OCI-LY7 (cell line): ENCODE measurements at regions not wholly inside any gene's neighbourhood (a gene's known extent, or its start where the extent isn't known, plus 50 kb on each side); places are given as distances from the start of the nearest gene placed in this dataset.
A peak's percentile ranks its signal among the peaks of the same experiment; 100 is the strongest.

Source experiments
- BruUV-seq: library from RNA; stranded (reverse); fragments of 400-500 nt; replicated peaks from 2 replicates; lab custom pipeline; 2021; lab: Mats Ljungman, UMichigan
- CTCF ChIA-PET: fragments of 300-600 bp; sonication (Branson Sonifier 250); formaldehyde crosslinking; loops from one replicate; lab custom pipeline; 2022; ENCODE audit warnings: antibody characterized with exemption; ENCODE audit not compliant: unreplicated experiment; lab: Charles Lee
- POLR2A ChIA-PET: fragments of 300-600 bp; sonication (Branson Sonifier 250); formaldehyde crosslinking; loops from one replicate; lab custom pipeline; 2022; ENCODE audit warnings: antibody characterized with exemption; lab: Charles Lee
- DNase-seq: peaks from one replicate; pipeline ENCODE4 v3.0.0-alpha.2; 2015; ENCODE audit warnings: low spot score
- H2AFZ ChIP-seq: fragments of 200-600 bp; sonication (generic), shearing (Covaris generic); 2 replicates; pipeline ENCODE4 v1.6.1; 2014; ENCODE audit warnings: mild to moderate bottlenecking, antibody characterized with exemption, low read length, moderate library complexity
- H3K27ac ChIP-seq: fragments of 200-600 bp; sonication (generic); 2 replicates; pipeline ENCODE4 v1.5.1; 2014; ENCODE audit warnings: mixed run types, low read depth, mild to moderate bottlenecking, moderate library complexity, low read length, inconsistent platforms; ENCODE audit not compliant: poor library complexity, severe bottlenecking
- H3K36me3 ChIP-seq: fragments of 200-600 bp; sonication (generic); 2 replicates; pipeline ENCODE4 v1.6.1; 2014; ENCODE audit warnings: mild to moderate bottlenecking, antibody characterized with exemption, low read length, moderate library complexity, mixed read lengths; ENCODE audit not compliant: insufficient read depth
- H3K4me1 ChIP-seq: fragments of 200-600 bp; sonication (generic); 2 replicates; pipeline ENCODE4 v1.5.1; 2014; ENCODE audit warnings: mild to moderate bottlenecking, low read length; ENCODE audit not compliant: insufficient read depth, poor library complexity, severe bottlenecking
- H3K4me2 ChIP-seq: fragments of 200-600 bp; sonication (generic); 2 replicates; pipeline ENCODE4 v1.6.1; 2014; ENCODE audit warnings: mild to moderate bottlenecking, low read length
- H3K4me3 ChIP-seq: fragments of 200-600 bp; sonication (generic); 2 replicates; pipeline ENCODE4 v1.5.1; 2014; ENCODE audit warnings: mild to moderate bottlenecking, low read depth, low read length; ENCODE audit not compliant: poor library complexity, severe bottlenecking
- H3K79me2 ChIP-seq: fragments of 200-600 bp; sonication (generic); 2 replicates; pipeline ENCODE4 v1.6.1; 2016; ENCODE audit warnings: low read depth, mild to moderate bottlenecking, low read length, moderate library complexity, mixed read lengths; ENCODE audit not compliant: insufficient read depth
- H3K9me2 ChIP-seq: fragments of 200-600 bp; sonication (generic); 2 replicates; pipeline ENCODE4 v1.6.1; 2016; ENCODE audit warnings: mild to moderate bottlenecking, low read length, mixed read lengths; ENCODE audit not compliant: insufficient read depth
- H3K9me3 ChIP-seq: fragments of 200-600 bp; sonication (generic); 2 replicates; pipeline ENCODE4 v1.6.1; 2014; ENCODE audit warnings: mild to moderate bottlenecking, mixed run types, low read length, mixed read lengths
- H4K20me1 ChIP-seq: fragments of 200-600 bp; sonication (generic); 2 replicates; pipeline ENCODE4 v1.6.1; 2014; ENCODE audit warnings: mild to moderate bottlenecking, antibody characterized with exemption, low read length, moderate library complexity, mixed read lengths; ENCODE audit not compliant: insufficient read depth
- CTCF ChIP-seq: fragments of 200-600 bp; sonication (generic); conservative IDR thresholded peaks from 2 replicates; pipeline ENCODE4 v1.5.1; 2014; ENCODE audit warnings: mild to moderate bottlenecking, antibody characterized with exemption, low read length, moderate library complexity, mixed read lengths
- EZH2phosphoT487 ChIP-seq: fragments of 200-600 bp; sonication (generic); IDR thresholded peaks from 2 replicates; pipeline ENCODE4 v1.6.1; 2018; ENCODE audit warnings: low read depth, borderline replicate concordance, mild to moderate bottlenecking, mixed run types, antibody characterized with exemption, low read length, moderate library complexity, mixed read lengths
- intact Hi-C: fragments of 100-400 bp; cut with micrococcal nuclease; formaldehyde crosslinking; loops from one replicate; pipeline ENCODE4 v1.10.0; 2022; ENCODE audit not compliant: unreplicated experiment

- Histone ChIP-seq H3K9me3 (peaks cover 19% of the 10 kb centered on the region), H2AFZ (no peak overlapping the region), H4K20me1 (no peaks in the 10 kb centered on the region), H3K79me2 (no peaks in the 10 kb centered on the region), H3K4me2 (no peak overlapping the region), H3K9me2 (no peaks in the 10 kb centered on the region), H3K4me3 (no peak overlapping the region), H3K4me1 (no peaks in the 10 kb centered on the region), H3K27ac (no peak overlapping the region), H3K36me3 (no peaks in the 10 kb centered on the region)
- intact Hi-C loops: no loop called here
- DNase-seq: no peak
- ChIA-PET CTCF (no interaction called here), POLR2A (no interaction called here)
- BruUV-seq: no TSS peak
- TF ChIP-seq CTCF: no peak
Measured at GRCh38 chr2:128467321-128467969, 148.8 kb upstream of the HS6ST1 start.

- Histone ChIP-seq H3K9me2 (no peaks in the 10 kb centered on the region), H2AFZ (no peak overlapping the region), H4K20me1 (no peaks in the 10 kb centered on the region), H3K79me2 (no peaks in the 10 kb centered on the region), H3K4me2 (no peak overlapping the region), H3K4me1 (no peaks in the 10 kb centered on the region), H3K36me3 (no peaks in the 10 kb centered on the region), H3K27ac (no peak overlapping the region), H3K4me3 (no peak overlapping the region), H3K9me3 (peaks cover 19% of the 10 kb centered on the region)
- BruUV-seq: no TSS peak
- no peak for TF ChIP-seq CTCF
- no peak for TF ChIP-seq EZH2phosphoT487
- ChIA-PET POLR2A (no interaction called here), CTCF (no interaction called here)
- intact Hi-C loops: no loop called here
- no peak for DNase-seq
Measured at GRCh38 chr2:128468186-128468920, 149.7 kb upstream of the HS6ST1 start.

- TF ChIP-seq CTCF (peak; percentile 79), EZH2phosphoT487 (no peak)
- CTCF ChIA-PET: no interaction called here
- no peak overlapping the region for H3K4me3 ChIP-seq
- BruUV-seq: no TSS peak
- H4K20me1 ChIP-seq: no peaks in the 10 kb centered on the region
- H3K9me2 ChIP-seq: no peaks in the 10 kb centered on the region
- H3K36me3 ChIP-seq: no peaks in the 10 kb centered on the region
- intact Hi-C loops: no loop called here
- POLR2A ChIA-PET: no interaction called here
- no peaks in the 10 kb centered on the region for H3K4me1 ChIP-seq
- H2AFZ ChIP-seq: no peak overlapping the region
- H3K79me2 ChIP-seq: no peaks in the 10 kb centered on the region
- H3K4me2 ChIP-seq: no peak overlapping the region
- no peak overlapping the region for H3K27ac ChIP-seq
- peaks cover 19% of the 10 kb centered on the region for H3K9me3 ChIP-seq
- peak; percentile 26 for DNase-seq
Measured at GRCh38 chr2:128469203-128469602, 150.5 kb upstream of the HS6ST1 start.
